Neural progenitor cell (in vitro differentiated cells): ENCODE measurements at regions not wholly inside any gene's neighbourhood (a gene's known extent, or its start where the extent isn't known, plus 50 kb on each side); places are given as distances from the start of the nearest gene placed in this dataset.

ENCODE experiments used
- DNase-seq: peaks from one replicate; pipeline ENCODE4 v3.0.0-alpha.2; 2016; ENCODE audit warnings: low spot score
- H2AFZ ChIP-seq: fragments of 200-600 bp; sonication (generic); replicated peaks from 2 replicates; pipeline ENCODE4 v1.6.1; 2016; ENCODE audit warnings: antibody characterized with exemption
- H3F3A ChIP-seq: fragments of 200-600 bp; sonication (generic); 2 replicates; pipeline ENCODE4 v1.6.1; 2016; ENCODE audit warnings: antibody characterized with exemption, low read depth
- H3K27ac ChIP-seq: fragments of 200-600 bp; sonication (generic); 2 replicates; pipeline ENCODE4 v1.5.1; 2016; ENCODE audit warnings: mild to moderate bottlenecking
- H3K27me3 ChIP-seq: fragments of 200-600 bp; sonication (generic); 2 replicates; pipeline ENCODE4 v1.6.1; 2016; ENCODE audit warnings: mild to moderate bottlenecking, moderate library complexity
- H3K36me3 ChIP-seq: fragments of 200-600 bp; sonication (generic); 2 replicates; pipeline ENCODE4 v1.5.1; 2016
- H3K4me1 ChIP-seq: fragments of 200-600 bp; sonication (generic); 2 replicates; pipeline ENCODE4 v1.6.1; 2016; ENCODE audit warnings: mixed run types
- H3K4me2 ChIP-seq: fragments of 200-600 bp; sonication (generic); 2 replicates; pipeline ENCODE4 v1.6.1; 2016
- H3K4me3 ChIP-seq: fragments of 200-600 bp; sonication (generic); 2 replicates; pipeline ENCODE4 v1.5.1; 2016
- H3K79me2 ChIP-seq: fragments of 200-600 bp; sonication (generic); 2 replicates; pipeline ENCODE4 v1.6.1; 2016; ENCODE audit warnings: low read depth
- H3K9ac ChIP-seq: fragments of 200-600 bp; sonication (generic); 2 replicates; pipeline ENCODE4 v1.6.1; 2016
- H3K9me3 ChIP-seq: fragments of 200-600 bp; sonication (generic); 2 replicates; pipeline ENCODE4 v1.5.1; 2016; ENCODE audit warnings: low read depth
- H4K20me1 ChIP-seq: fragments of 200-600 bp; sonication (generic); 2 replicates; pipeline ENCODE4 v1.6.1; 2016; ENCODE audit warnings: low read depth
- H3K27ac Mint-ChIP-seq: 3 replicates; pipeline ENCODE4 v1.8.0; 2021; ENCODE audit warnings: mixed read lengths
- H3K27me3 Mint-ChIP-seq: 2 replicates; pipeline ENCODE4 v1.8.0; 2022; ENCODE audit warnings: low read depth, mild to moderate bottlenecking, inconsistent platforms, moderate library complexity, mixed read lengths; ENCODE audit not compliant: insufficient read depth
- H3K36me3 Mint-ChIP-seq: 3 replicates; pipeline ENCODE4 v1.8.0; 2021; ENCODE audit warnings: mixed read lengths
- H3K4me1 Mint-ChIP-seq: 3 replicates; pipeline ENCODE4 v1.8.0; 2021; ENCODE audit warnings: mixed read lengths
- H3K4me3 Mint-ChIP-seq: 3 replicates; pipeline ENCODE4 v1.8.0; 2021; ENCODE audit warnings: mild to moderate bottlenecking, moderate library complexity, mixed read lengths
- H3K9me3 Mint-ChIP-seq: 3 replicates; pipeline ENCODE4 v1.8.0; 2020; ENCODE audit warnings: mixed read lengths
- CTCF ChIP-seq: fragments of 200-600 bp; sonication (generic); IDR thresholded peaks from 2 replicates; pipeline ENCODE4 v1.5.1; 2017; ENCODE audit warnings: antibody characterized with exemption, mild to moderate bottlenecking
- EZH2 ChIP-seq: fragments of 200-600 bp; sonication (generic); IDR thresholded peaks from 2 replicates; pipeline ENCODE4 v1.6.1; 2017; ENCODE audit warnings: antibody characterized with exemption, mild to moderate bottlenecking, moderate library complexity
- EZH2phosphoT487 ChIP-seq: fragments of 200-600 bp; sonication (generic); IDR thresholded peaks from 2 replicates; pipeline ENCODE4 v1.6.1; 2017; ENCODE audit warnings: antibody characterized with exemption

- Mint-ChIP-seq H3K4me1 (peaks cover 9% of the 10 kb centered on the region), H3K9me3 (peaks cover 2% of the 10 kb centered on the region), H3K36me3 (no peaks in the 10 kb centered on the region), H3K4me3 (no peak overlapping the region), H3K27ac (no peak overlapping the region), H3K27me3 (peaks cover 2% of the 10 kb centered on the region)
- Histone ChIP-seq H2AFZ (no peak overlapping the region), H3K4me1 (peaks cover 7% of the 10 kb centered on the region), H3F3A (peaks cover 7% of the 10 kb centered on the region), H3K36me3 (no peaks in the 10 kb centered on the region), H3K4me3 (no peak overlapping the region), H3K27me3 (no peaks in the 10 kb centered on the region), H3K9me3 (no peaks in the 10 kb centered on the region), H3K4me2 (no peak overlapping the region), H3K79me2 (no peaks in the 10 kb centered on the region), H3K9ac (no peak overlapping the region), H3K27ac (no peak overlapping the region), H4K20me1 (no peaks in the 10 kb centered on the region)
- TF ChIP-seq CTCF, result no peak
- TF ChIP-seq EZH2, result no peak
- TF ChIP-seq EZH2phosphoT487, result no peak
- no peak for DNase-seq
Measured at GRCh38 chr14:61622051-61622450, 73.3 kb upstream of the HIF1A start.

DNA sequence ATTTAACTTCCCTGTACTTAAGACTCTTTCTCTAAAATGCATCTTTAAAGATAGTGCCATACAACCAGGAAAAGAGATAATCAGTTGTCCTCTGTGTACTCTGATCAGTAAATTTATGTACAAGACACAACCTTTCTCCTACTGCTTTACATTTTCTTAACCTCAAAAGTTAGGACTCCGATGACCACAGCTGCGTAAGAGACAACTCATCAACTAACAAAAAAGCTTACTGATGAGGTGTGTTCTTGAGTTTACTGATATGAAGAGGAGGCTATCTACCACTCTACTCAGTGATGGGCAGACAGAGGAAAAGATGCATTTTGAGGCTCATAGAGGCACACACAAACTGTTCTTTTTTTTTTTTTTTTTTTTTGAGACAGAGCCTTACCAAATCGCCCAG, 71.4 kb upstream of the HIF1A start:
- Histone ChIP-seq H3K79me2 (no peaks in the 10 kb centered on the region), H3K9me3 (no peaks in the 10 kb centered on the region), H3K27ac (no peak overlapping the region), H3F3A (no peaks in the 10 kb centered on the region), H2AFZ (no peak overlapping the region), H3K27me3 (no peaks in the 10 kb centered on the region), H3K4me2 (no peak overlapping the region), H4K20me1 (no peaks in the 10 kb centered on the region), H3K4me3 (no peak overlapping the region), H3K4me1 (peaks cover 8% of the 10 kb centered on the region), H3K36me3 (no peaks in the 10 kb centered on the region), H3K9ac (no peak overlapping the region)
- TF ChIP-seq EZH2 (no peak), EZH2phosphoT487 (no peak), CTCF (no peak)
- Mint-ChIP-seq H3K27ac (no peak overlapping the region), H3K9me3 (peaks cover 2% of the 10 kb centered on the region), H3K4me1 (peaks cover 8% of the 10 kb centered on the region), H3K4me3 (no peak overlapping the region), H3K36me3 (no peaks in the 10 kb centered on the region), H3K27me3 (peaks cover 2% of the 10 kb centered on the region)
- no peak for DNase-seq

GRCh38 chr14:61625165-61625564, 70.1 kb upstream of the HIF1A start:
- Histone ChIP-seq H3K27me3 (no peaks in the 10 kb centered on the region), H3K9me3 (no peaks in the 10 kb centered on the region), H3K4me1 (peaks cover 8% of the 10 kb centered on the region), H3K27ac (no peak overlapping the region), H2AFZ (no peak overlapping the region), H3K9ac (no peak overlapping the region), H4K20me1 (no peaks in the 10 kb centered on the region), H3K4me2 (no peak overlapping the region), H3K4me3 (no peak overlapping the region), H3K79me2 (no peaks in the 10 kb centered on the region), H3K36me3 (no peaks in the 10 kb centered on the region), H3F3A (no peaks in the 10 kb centered on the region)
- Mint-ChIP-seq H3K9me3 (no peaks in the 10 kb centered on the region), H3K27me3 (peaks cover 2% of the 10 kb centered on the region), H3K27ac (no peak overlapping the region), H3K4me3 (no peak overlapping the region), H3K4me1 (peaks cover 10% of the 10 kb centered on the region), H3K36me3 (no peaks in the 10 kb centered on the region)
- DNase-seq, result no peak
- TF ChIP-seq EZH2 (no peak), CTCF (no peak), EZH2phosphoT487 (no peak)
